ENCODE measurements at regions not wholly inside any gene's neighbourhood (a gene's known extent, or its start where the extent isn't known, plus 50 kb on each side); places are given as distances from the start of the nearest gene placed in this dataset.

- Histone ChIP-seq H3K9me3 (no peaks in the 10 kb centered on the region), H3K27me3 (no peaks in the 10 kb centered on the region), H3K4me3 (no peak overlapping the region), H3K36me3 (no peaks in the 10 kb centered on the region), H3K27ac (replicated peaks in 1 of 4) (no peak overlapping the region), H3K4me1 (peaks cover 0 to 10% (median 6%) of the 10 kb centered on the region in 4 donors)
- intact Hi-C loops (cut with DNase I) = no loop called here
- 50% methylated on average over 2 of the region's 2 CpGs for WGBS
- no peak for DNase-seq (ENCODE audit: extremely low spot score)
- TF ChIP-seq, protein P1, sequence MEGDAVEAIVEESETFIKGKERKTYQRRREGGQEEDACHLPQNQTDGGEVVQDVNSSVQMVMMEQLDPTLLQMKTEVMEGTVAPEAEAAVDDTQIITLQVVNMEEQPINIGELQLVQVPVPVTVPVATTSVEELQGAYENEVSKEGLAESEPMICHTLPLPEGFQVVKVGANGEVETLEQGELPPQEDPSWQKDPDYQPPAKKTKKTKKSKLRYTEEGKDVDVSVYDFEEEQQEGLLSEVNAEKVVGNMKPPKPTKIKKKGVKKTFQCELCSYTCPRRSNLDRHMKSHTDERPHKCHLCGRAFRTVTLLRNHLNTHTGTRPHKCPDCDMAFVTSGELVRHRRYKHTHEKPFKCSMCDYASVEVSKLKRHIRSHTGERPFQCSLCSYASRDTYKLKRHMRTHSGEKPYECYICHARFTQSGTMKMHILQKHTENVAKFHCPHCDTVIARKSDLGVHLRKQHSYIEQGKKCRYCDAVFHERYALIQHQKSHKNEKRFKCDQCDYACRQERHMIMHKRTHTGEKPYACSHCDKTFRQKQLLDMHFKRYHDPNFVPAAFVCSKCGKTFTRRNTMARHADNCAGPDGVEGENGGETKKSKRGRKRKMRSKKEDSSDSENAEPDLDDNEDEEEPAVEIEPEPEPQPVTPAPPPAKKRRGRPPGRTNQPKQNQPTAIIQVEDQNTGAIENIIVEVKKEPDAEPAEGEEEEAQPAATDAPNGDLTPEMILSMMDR (IDR thresholded peaks at IDR 0.05) = no peak
Observed at GRCh38 chr14:100421756-100422470, 98.8 kb downstream of the SLC25A47 start.

GRCh38 chr14:100422556-100423316 lies 99.6 kb downstream of the SLC25A47 start:
- Histone ChIP-seq H3K27ac (replicated peaks in 1 of 4) (no peak overlapping the region), H3K9me3 (no peaks in the 10 kb centered on the region), H3K4me1 (peaks cover 0 to 10% (median 2%) of the 10 kb centered on the region in 4 donors), H3K4me3 (no peak overlapping the region), H3K36me3 (no peaks in the 10 kb centered on the region), H3K27me3 (no peaks in the 10 kb centered on the region)
- intact Hi-C loops (cut with DNase I) = no loop called here
- no peak for DNase-seq (ENCODE audit: extremely low spot score)
- TF ChIP-seq EP300 (IDR thresholded peaks at IDR 0.05) = no peak
- TF ChIP-seq, protein P1 (IDR thresholded peaks at IDR 0.05) = no peak
- TF ChIP-seq POLR2A (IDR thresholded peaks at IDR 0.05; ENCODE audit: low read depth) = no peak
- no peak for TF ChIP-seq POLR2AphosphoS5 (IDR thresholded peaks at IDR 0.05)
- WGBS = 84% methylated on average over 12 of the region's 12 CpGs

- no peaks in the 10 kb centered on the region for H3K9me3 ChIP-seq
- peaks cover 0 to 10% (median 2%) of the 10 kb centered on the region in 4 donors for H3K4me1 ChIP-seq
- 92% methylated on average over 13 of the region's 13 CpGs for WGBS
- TF ChIP-seq, protein P1 (IDR thresholded peaks at IDR 0.05) = no peak
- TF ChIP-seq POLR2AphosphoS5 (IDR thresholded peaks at IDR 0.05) (no peak), POLR2A (IDR thresholded peaks at IDR 0.05; ENCODE audit: low read depth) (no peak), EP300 (IDR thresholded peaks at IDR 0.05) (no peak)
- no peak overlapping the region for H3K4me3 ChIP-seq
- no peaks in the 10 kb centered on the region for H3K27me3 ChIP-seq
- H3K36me3 ChIP-seq = no peaks in the 10 kb centered on the region
- DNase-seq (ENCODE audit: extremely low spot score) = no peak
- intact Hi-C loops (cut with DNase I) = no loop called here
- no peak overlapping the region for H3K27ac ChIP-seq (replicated peaks in 1 of 4)
Observed at GRCh38 chr14:100423317-100424010, 100.3 kb downstream of the SLC25A47 start.

GRCh38 chr14:100424504-100425428 lies 101.6 kb downstream of the SLC25A47 start:
- 91% methylated on average over 6 of the region's 6 CpGs for WGBS
- TF ChIP-seq EP300 (IDR thresholded peaks at IDR 0.05) = no peak
- TF ChIP-seq POLR2A (IDR thresholded peaks at IDR 0.05; ENCODE audit: low read depth) = no peak
- TF ChIP-seq, protein P1 (IDR thresholded peaks at IDR 0.05) = no peak

More at GRCh38 chr14:100424504-100425428, 101.6 kb downstream of the SLC25A47 start:
- Histone ChIP-seq H3K4me3 (no peak overlapping the region), H3K36me3 (no peaks in the 10 kb centered on the region), H3K27me3 (no peaks in the 10 kb centered on the region), H3K27ac (replicated peaks in 1 of 4) (peak overlapping the region in 1 of 4 donors; percentile 15), H3K4me1 (peaks cover 0 to 10% (median 2%) of the 10 kb centered on the region in 4 donors), H3K9me3 (no peaks in the 10 kb centered on the region)
- DNase-seq (ENCODE audit: extremely low spot score) = no peak
- intact Hi-C loops (cut with DNase I) = no loop called here
